HEK293T (cell line): ENCODE measurements at regions not wholly inside any gene's neighbourhood (a gene's known extent, or its start where the extent isn't known, plus 50 kb on each side); places are given as distances from the start of the nearest gene placed in this dataset.

Experiments
- ARNT ChIP-seq: fragments of 450-650 bp; IDR thresholded peaks from 2 replicates; pipeline ENCODE4 v1.6.1; 2017; ENCODE audit warnings: mild to moderate bottlenecking
- BHLHE40 ChIP-seq: fragments of 450-650 bp; IDR thresholded peaks from 2 replicates; pipeline ENCODE4 v1.6.1; 2016; ENCODE audit warnings: mild to moderate bottlenecking, moderate library complexity, borderline replicate concordance
- CTBP1 ChIP-seq: fragments of 450-650 bp; IDR thresholded peaks from 2 replicates; pipeline ENCODE4 v1.6.1; 2016; ENCODE audit warnings: borderline replicate concordance
- FOXA1 ChIP-seq: fragments of 450-650 bp; IDR thresholded peaks from 2 replicates; pipeline ENCODE4 v1.6.1; 2016; ENCODE audit warnings: mild to moderate bottlenecking
- FOXK2 ChIP-seq: fragments of 450-650 bp; IDR thresholded peaks from 2 replicates; pipeline ENCODE4 v1.6.1; 2016; ENCODE audit warnings: mild to moderate bottlenecking
- FOXM1 ChIP-seq: fragments of 450-650 bp; IDR thresholded peaks from 2 replicates; pipeline ENCODE4 v1.6.1; 2017; ENCODE audit warnings: mild to moderate bottlenecking, borderline replicate concordance
- HDGF ChIP-seq: fragments of 450-650 bp; IDR thresholded peaks from 2 replicates; pipeline ENCODE4 v1.6.1; 2017; ENCODE audit warnings: antibody characterized with exemption, borderline replicate concordance
- NFRKB ChIP-seq: fragments of 450-650 bp; IDR thresholded peaks from 2 replicates; pipeline ENCODE4 v1.6.1; 2016; ENCODE audit warnings: mild to moderate bottlenecking, moderate library complexity
- PKNOX1 ChIP-seq: fragments of 450-650 bp; IDR thresholded peaks from 2 replicates; pipeline ENCODE4 v1.6.1; 2016
- SP1 ChIP-seq: fragments of 450-650 bp; IDR thresholded peaks from 2 replicates; pipeline ENCODE4 v1.6.1; 2017
- SUZ12 ChIP-seq: fragments of 450-650 bp; IDR thresholded peaks from 2 replicates; pipeline ENCODE4 v1.6.1; 2016; ENCODE audit warnings: mild to moderate bottlenecking
- TARDBP ChIP-seq: fragments of 450-650 bp; IDR thresholded peaks from 2 replicates; pipeline ENCODE4 v1.6.1; 2016
- ZNF384 ChIP-seq: fragments of 450-650 bp; IDR thresholded peaks from 2 replicates; pipeline ENCODE4 v1.6.1; 2016

GRCh38 chr18:10160251-10160650 lies 246.4 kb downstream of the VAPA start:
- TF ChIP-seq HDGF, result no peak
- TF ChIP-seq BHLHE40, result no peak
- no peak for TF ChIP-seq FOXM1
- no peak for TF ChIP-seq FOXA1
- TF ChIP-seq TARDBP, result no peak
- TF ChIP-seq FOXK2, result no peak
- TF ChIP-seq CTBP1, result no peak
- no peak for TF ChIP-seq SP1
- TF ChIP-seq PKNOX1, result no peak
- TF ChIP-seq ZNF384, result no peak
- TF ChIP-seq ARNT, result no peak
- TF ChIP-seq NFRKB, result no peak
- no peak for TF ChIP-seq SUZ12
